Stomach smooth muscle (tissue), 2 donors: ENCODE measurements at regions not wholly inside any gene's neighbourhood (a gene's known extent, or its start where the extent isn't known, plus 50 kb on each side); places are given as distances from the start of the nearest gene placed in this dataset.

Experiments used
- H3K27ac ChIP-seq: one replicate; pipeline ENCODE4 v1.7.0; 2013; ENCODE audit warnings: mild to moderate bottlenecking, low read length, inconsistent platforms
- H3K27me3 ChIP-seq, 2 donors: one replicate each; pipeline ENCODE4 v1.7.0; 2013; ENCODE audit warnings: low read length in 2 of 2; ENCODE audit not compliant: insufficient read depth in 2 of 2, control insufficient read depth in 1 of 2
- H3K36me3 ChIP-seq, 2 donors: one replicate each; pipeline ENCODE4 v1.7.0; 2013; ENCODE audit warnings: low read length in 2 of 2; ENCODE audit not compliant: control insufficient read depth in 2 of 2, insufficient read depth in 2 of 2
- H3K4me1 ChIP-seq: one replicate; pipeline ENCODE4 v1.7.0; 2013; ENCODE audit warnings: low read length; ENCODE audit not compliant: control insufficient read depth, insufficient read depth
- H3K4me3 ChIP-seq, 2 donors: one replicate each; pipeline ENCODE4 v1.7.0; 2013; ENCODE audit warnings: low read length in 2 of 2
- H3K9ac ChIP-seq, 2 donors: one replicate each; pipeline ENCODE4 v1.7.0; 2013; ENCODE audit warnings: low read length in 2 of 2, mild to moderate bottlenecking in 1 of 2
- H3K9me3 ChIP-seq, 2 donors: one replicate each; pipeline ENCODE4 v1.7.0; 2013; ENCODE audit warnings: low read length in 2 of 2; ENCODE audit not compliant: control insufficient read depth in 2 of 2
- donor health status: healthy.
- donor health status: Pancreatic carcinoma.

DNA sequence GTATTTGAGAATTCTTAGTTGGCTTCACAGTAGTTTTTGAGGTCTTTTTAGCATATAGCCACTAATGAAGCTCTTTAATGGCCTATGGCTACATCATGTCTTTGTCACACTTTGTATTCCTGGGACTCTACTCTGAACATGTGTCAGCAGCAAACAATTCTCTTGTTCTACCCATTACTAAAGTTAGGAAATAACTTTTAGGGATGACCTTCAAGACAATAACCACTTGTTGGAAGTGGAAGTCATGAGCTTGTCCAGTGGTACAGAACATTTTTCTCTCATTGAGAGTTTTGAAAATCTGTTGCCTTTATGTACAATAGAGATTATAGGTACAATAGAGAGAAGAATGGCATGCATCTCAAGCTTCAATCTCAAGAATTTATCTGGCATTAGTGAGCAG is 571.6 kb upstream of the JAG1 start:
- Histone ChIP-seq H3K4me1 (no peaks in the 10 kb centered on the region), H3K27ac (no peak overlapping the region), H3K4me3 (no peak overlapping the region), H3K36me3 (no peaks in the 10 kb centered on the region), H3K9me3 (no peaks in the 10 kb centered on the region), H3K27me3 (peaks cover 0 to 4% of the 10 kb centered on the region in 2 donors), H3K9ac (no peak overlapping the region)

DNA sequence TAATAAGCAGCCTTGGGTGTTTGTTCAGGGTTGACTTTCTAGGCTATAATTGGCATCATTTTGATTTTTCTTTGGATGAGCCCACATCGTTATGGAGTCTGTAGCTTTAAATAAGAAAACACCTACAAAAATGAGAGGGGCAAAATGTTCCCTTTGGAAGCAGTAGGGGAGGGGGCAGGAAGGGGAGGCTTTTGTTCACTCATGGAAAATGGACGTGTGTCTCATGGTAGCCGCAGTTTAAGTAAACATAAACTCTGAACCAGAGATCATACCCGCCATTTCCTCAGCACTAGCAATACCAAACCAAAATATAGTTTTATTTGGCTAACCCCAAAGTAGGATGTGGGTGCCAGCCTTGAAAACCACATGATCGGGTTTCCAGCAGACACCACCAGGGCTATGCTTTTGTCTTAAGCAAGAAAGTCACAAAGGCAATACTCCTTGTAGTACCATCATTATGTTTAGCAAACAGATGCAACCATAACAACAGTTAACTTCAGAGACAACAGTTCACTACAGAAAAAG is 572.5 kb upstream of the JAG1 start:
- no peaks in the 10 kb centered on the region for H3K4me1 ChIP-seq
- no peak overlapping the region for H3K27ac ChIP-seq
- no peak overlapping the region for H3K4me3 ChIP-seq
- no peaks in the 10 kb centered on the region for H3K9me3 ChIP-seq
- H3K36me3 ChIP-seq: no peaks in the 10 kb centered on the region
- H3K27me3 ChIP-seq: peaks cover 0 to 4% of the 10 kb centered on the region in 2 donors
- no peak overlapping the region for H3K9ac ChIP-seq

- no peak overlapping the region for H3K4me3 ChIP-seq
- H3K36me3 ChIP-seq: no peaks in the 10 kb centered on the region
- no peaks in the 10 kb centered on the region for H3K9me3 ChIP-seq
- H3K27ac ChIP-seq: no peak overlapping the region
- H3K27me3 ChIP-seq: peaks cover 0 to 4% of the 10 kb centered on the region in 2 donors
- no peak overlapping the region for H3K9ac ChIP-seq
- H3K4me1 ChIP-seq: no peaks in the 10 kb centered on the region
These were observed 573.5 kb upstream of the JAG1 start for GRCh38 chr20:11247046-11248010.

GRCh38 chr20:11248011-11248409 is 574.2 kb upstream of the JAG1 start:
- no peak overlapping the region for H3K9ac ChIP-seq
- H3K27me3 ChIP-seq: peaks cover 0 to 4% of the 10 kb centered on the region in 2 donors
- H3K9me3 ChIP-seq: no peaks in the 10 kb centered on the region
- H3K27ac ChIP-seq: no peak overlapping the region
- no peaks in the 10 kb centered on the region for H3K36me3 ChIP-seq
- H3K4me3 ChIP-seq: no peak overlapping the region
- H3K4me1 ChIP-seq: no peaks in the 10 kb centered on the region

DNA sequence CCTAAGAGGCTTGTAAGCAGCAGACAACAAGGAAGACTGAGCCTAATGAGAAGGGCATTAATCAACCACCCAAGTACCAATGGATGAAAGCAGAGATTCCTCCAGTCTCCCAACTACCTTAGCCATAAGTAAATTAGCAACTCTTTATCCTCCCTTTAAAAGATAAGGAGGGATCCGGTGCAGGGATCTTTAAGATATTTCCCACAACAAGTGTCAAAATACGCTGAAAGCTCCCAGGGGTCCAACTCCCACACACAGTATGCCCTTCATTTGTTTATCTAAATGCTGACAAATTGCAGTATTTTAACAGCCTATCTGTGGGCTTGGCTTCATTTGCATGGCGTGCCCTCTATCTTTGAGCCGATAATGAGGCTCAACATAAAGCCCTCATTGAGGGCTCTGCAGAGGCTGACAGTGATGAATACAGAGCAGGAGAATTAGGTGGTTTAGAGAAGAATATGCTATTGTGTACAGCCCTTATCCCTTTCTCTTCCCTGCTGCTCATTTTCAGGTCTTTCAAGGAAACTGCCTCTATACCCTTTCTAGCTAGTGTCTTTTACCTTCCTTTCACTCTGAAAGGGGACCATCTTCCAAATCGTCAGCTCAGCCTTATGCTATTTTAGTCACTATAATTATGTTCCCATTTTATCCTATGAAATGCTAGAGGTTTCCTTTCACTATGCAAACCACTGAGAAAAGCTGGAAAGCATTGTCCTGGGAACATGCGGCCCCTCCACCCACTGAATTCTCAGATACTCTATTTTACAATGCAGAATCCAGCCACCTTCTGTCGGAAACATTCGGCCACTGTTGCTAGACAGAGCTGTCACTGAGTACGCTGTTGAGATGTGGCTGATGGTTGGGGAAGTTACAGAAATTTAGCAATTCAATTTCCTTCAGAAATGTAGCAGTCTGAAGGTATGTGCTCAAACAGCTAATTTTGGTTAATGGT is 575.2 kb upstream of the JAG1 start:
- no peak overlapping the region for H3K4me3 ChIP-seq
- H3K27me3 ChIP-seq: peaks cover 0 to 4% of the 10 kb centered on the region in 2 donors
- no peak overlapping the region for H3K27ac ChIP-seq
- no peak overlapping the region for H3K9ac ChIP-seq
- H3K36me3 ChIP-seq: no peaks in the 10 kb centered on the region
- no peaks in the 10 kb centered on the region for H3K4me1 ChIP-seq
- no peaks in the 10 kb centered on the region for H3K9me3 ChIP-seq

DNA sequence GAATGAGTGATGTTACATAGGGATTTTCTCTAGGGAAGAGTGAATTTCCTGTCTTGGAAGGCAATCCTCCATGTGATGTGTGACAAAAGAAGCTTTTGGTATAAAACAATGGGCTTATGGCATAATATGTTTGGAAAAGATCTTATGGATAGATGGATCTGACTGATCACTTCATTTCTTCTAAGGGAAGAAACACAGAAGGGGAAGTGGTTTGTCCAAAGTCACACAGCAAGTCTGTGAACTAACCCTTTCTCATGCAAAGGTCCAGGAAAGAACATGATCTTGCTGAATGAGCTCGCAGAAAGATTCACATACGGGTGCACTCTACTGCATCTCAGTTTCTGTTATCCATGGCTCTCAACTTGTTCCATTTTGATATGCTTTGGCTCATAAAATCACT is 575.9 kb upstream of the JAG1 start:
- Histone ChIP-seq H3K27ac (no peak overlapping the region), H3K4me1 (no peaks in the 10 kb centered on the region)

GRCh38 chr20:11252447-11252846 is 578.6 kb upstream of the JAG1 start:
- Histone ChIP-seq H3K27me3 (peaks cover 0 to 4% of the 10 kb centered on the region in 2 donors), H3K9me3 (no peaks in the 10 kb centered on the region), H3K9ac (no peak overlapping the region), H3K4me1 (no peaks in the 10 kb centered on the region), H3K27ac (no peak overlapping the region), H3K36me3 (no peaks in the 10 kb centered on the region), H3K4me3 (no peak overlapping the region)

More for the DNA sequence above, 575.9 kb upstream of the JAG1 start:
- Histone ChIP-seq H3K36me3 (no peaks in the 10 kb centered on the region), H3K9me3 (no peaks in the 10 kb centered on the region), H3K9ac (no peak overlapping the region), H3K4me3 (no peak overlapping the region), H3K27me3 (peaks cover 0 to 4% of the 10 kb centered on the region in 2 donors)

DNA sequence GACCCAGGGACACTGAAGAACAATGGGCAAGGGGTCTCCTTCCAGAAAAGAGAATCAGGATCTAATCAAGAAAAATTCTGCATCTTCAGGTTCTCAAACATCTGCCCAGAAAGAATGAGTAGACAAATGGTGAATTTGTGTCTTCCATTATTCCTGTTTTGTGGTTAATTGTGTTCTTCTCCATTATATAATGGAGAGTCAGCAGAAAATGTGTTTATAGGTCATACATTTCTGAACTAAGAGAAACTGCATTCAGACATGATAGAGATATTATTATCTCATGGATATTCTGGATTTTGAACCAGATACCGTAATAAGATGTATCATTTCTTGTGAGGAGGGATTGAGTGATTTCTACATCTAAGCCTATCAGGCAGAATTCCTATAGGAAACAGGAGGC is 581.7 kb upstream of the JAG1 start:
- H3K27me3 ChIP-seq: no peaks in the 10 kb centered on the region
- H3K9ac ChIP-seq: no peak overlapping the region
- peaks cover 0 to 4% of the 10 kb centered on the region in 2 donors for H3K9me3 ChIP-seq
- H3K36me3 ChIP-seq: no peaks in the 10 kb centered on the region
- H3K4me3 ChIP-seq: no peak overlapping the region
- H3K27ac ChIP-seq: no peak overlapping the region
- no peaks in the 10 kb centered on the region for H3K4me1 ChIP-seq

GRCh38 chr20:11255860-11256259 is 582.1 kb upstream of the JAG1 start:
- Histone ChIP-seq H3K4me1 (no peaks in the 10 kb centered on the region), H3K27ac (no peak overlapping the region), H3K9me3 (peaks cover 0 to 4% of the 10 kb centered on the region in 2 donors), H3K4me3 (no peak overlapping the region), H3K9ac (no peak overlapping the region), H3K36me3 (no peaks in the 10 kb centered on the region), H3K27me3 (no peaks in the 10 kb centered on the region)

GRCh38 chr20:11260611-11261010 is 586.8 kb upstream of the JAG1 start:
- Histone ChIP-seq H3K4me3 (no peak overlapping the region), H3K27ac (no peak overlapping the region), H3K9ac (no peak overlapping the region), H3K36me3 (no peaks in the 10 kb centered on the region), H3K9me3 (peaks cover 0 to 4% of the 10 kb centered on the region in 2 donors), H3K27me3 (no peaks in the 10 kb centered on the region), H3K4me1 (no peaks in the 10 kb centered on the region)
